Left cardiac atrium (tissue), 4 donors: ENCODE measurements at regions not wholly inside any gene's neighbourhood (a gene's known extent, or its start where the extent isn't known, plus 50 kb on each side); places are given as distances from the start of the nearest gene placed in this dataset.
A peak's percentile ranks its signal among the peaks of the same experiment; 100 is the strongest.
"Not testable (repeated sequence)": the region's sequence is repeated elsewhere in the genome, so short reads cannot be mapped to it uniquely, and the experiment has no call there.

Experiments used
- ATAC-seq, 2 donors: fragments of 200-7000 bp; cut with Tn5 transposase; one replicate each; pipeline ENCODE4 v1.9.1; 2020; ENCODE audit warnings: mild to moderate bottlenecking in 2 of 2, moderate library complexity in 2 of 2
- DNase-seq: peaks from one replicate; pipeline ENCODE4 v3.0.0-alpha.2; 2020
- intact Hi-C, 2 donors: fragments of 100-400 bp; cut with DNase I; formaldehyde crosslinking; loops; one replicate each; pipeline versions ENCODE4 v1.14.1 to v1.15.1; 2022 to 2023
- donor health status: DM: no; HTN: yes; CAD: no.
- donor health status: DM: no; HTN: yes; CAD: no; lungs with severe emphysema.
- donor health status: DM: yes; HTN: yes; CAD: no.
- donor health status: Dilated cardiomyopathy.

DNA sequence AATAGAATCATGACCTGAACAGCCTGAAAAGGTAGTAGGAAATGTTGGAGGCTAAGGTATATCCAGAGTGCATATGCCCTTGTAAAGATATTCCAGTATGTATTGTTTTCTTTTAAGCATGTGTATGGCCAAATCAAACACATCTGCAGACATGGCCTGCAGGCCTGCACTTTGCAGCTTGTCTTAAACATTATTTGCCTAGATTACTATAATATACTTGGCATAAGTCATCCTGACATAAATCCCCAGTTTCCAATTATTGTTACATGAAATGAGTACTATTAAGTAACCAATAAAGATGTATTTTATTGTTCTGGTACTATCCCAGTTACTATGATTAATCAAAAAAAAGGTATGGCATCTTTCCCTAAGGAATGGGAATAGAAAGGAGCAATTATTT is 169.1 kb upstream of the PTBP2 start:
- intact Hi-C loops: no loop called here
- no peak for DNase-seq
- ATAC-seq: no peak

DNA sequence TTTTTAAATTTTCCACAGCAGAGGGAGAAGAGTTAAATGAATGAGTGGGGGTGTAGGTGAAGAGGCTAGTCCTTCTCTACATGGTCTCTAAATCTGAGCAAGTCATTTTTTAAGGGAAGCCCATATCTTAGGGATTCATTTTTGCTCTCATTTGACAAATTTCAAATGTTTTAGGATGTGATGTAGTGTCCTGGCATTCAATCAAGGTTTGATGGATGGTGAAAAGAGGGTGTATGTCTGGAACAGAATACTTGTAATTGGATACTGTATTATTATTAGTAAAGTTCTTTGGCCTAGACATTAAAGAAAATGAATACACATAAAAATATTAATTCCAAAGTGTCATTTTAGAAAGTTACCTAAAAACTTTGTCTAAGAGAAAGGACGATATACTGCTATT is 167.8 kb upstream of the PTBP2 start:
- intact Hi-C loops: no loop called here
- ATAC-seq: no peak

DNA sequence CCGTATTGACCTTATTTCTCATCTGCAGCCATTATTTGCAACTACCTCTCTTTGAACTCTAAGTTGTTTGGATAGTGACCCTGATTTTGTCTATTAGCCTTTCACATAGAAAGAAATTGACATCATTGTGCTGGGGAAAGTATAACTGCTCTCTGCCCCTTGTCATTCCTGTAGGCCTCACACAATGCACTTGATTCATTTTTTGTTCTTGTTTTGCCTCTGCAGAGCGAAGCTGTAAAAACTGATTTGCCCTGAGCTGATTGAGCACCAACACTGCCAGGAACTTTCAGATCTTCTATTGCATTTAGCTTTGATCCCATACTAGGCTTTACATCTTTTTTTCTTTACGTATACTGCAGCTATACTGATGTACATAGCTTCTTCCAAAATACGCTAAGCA is 167.2 kb upstream of the PTBP2 start:
- ATAC-seq (no peak), DNase-seq (no peak)
- intact Hi-C loops: no loop called here

More for the DNA sequence above, 167.8 kb upstream of the PTBP2 start:
- DNase-seq: no peak

DNA sequence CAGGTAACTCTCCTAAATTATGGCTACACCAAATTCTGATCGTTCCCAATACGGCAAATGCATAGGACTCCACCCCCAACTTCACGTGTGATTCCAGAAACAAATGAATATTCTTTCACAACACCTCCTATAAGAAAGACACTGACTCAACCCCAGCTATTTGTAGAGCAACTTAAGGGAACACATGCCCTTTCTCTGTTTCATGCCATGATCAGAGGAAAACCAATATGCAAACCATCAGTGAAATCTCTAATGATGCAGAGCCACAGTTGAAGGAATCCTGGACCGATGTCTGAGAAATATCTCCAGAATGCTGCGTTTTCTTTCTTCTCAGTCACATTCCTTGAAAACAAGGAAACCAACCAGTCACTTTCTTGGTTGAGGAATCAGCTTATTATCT is 164.2 kb upstream of the PTBP2 start:
- intact Hi-C loops: no loop called here
- ATAC-seq: no peak
- DNase-seq: no peak

DNA sequence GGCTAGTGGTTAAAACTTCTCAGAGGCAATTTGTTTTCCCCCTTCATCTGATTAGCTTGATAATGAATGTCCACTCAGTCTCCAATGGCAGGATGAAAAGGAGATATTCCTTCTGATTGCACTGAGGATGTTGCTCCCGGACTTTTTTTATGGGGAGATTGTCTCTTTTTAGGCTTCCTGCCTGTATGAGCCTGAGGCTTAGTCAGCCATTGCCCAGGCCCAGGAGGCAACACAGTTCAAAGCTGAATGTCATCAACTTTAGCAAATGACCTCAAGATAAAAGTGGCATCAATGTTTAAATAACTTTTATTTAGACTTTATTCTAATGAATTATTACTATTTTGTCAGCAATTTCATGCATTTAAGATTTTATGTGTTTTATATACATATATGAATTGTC is 162.9 kb upstream of the PTBP2 start:
- intact Hi-C loops: no loop called here
- DNase-seq: no peak
- ATAC-seq: no peak

DNA sequence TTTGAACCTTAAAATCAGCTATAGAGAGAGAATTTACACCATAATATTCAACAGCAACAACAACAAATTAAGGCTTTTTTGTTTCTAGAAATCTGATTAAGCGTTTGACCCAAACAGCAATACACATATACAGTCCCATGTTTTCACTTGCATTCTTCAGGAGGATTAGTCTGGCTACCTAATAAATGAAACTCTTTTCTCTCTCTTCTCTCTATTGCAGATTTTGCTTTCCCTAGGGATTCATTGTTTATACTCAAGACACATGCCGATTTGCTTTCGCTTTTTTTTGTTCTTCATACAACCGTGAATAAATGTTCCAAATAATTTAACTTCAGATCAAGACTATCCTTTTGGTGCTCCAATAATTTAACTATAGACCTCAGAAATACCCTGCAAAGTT is 162.4 kb upstream of the PTBP2 start:
- intact Hi-C loops: no loop called here
- ATAC-seq (no peak), DNase-seq (no peak)

DNA sequence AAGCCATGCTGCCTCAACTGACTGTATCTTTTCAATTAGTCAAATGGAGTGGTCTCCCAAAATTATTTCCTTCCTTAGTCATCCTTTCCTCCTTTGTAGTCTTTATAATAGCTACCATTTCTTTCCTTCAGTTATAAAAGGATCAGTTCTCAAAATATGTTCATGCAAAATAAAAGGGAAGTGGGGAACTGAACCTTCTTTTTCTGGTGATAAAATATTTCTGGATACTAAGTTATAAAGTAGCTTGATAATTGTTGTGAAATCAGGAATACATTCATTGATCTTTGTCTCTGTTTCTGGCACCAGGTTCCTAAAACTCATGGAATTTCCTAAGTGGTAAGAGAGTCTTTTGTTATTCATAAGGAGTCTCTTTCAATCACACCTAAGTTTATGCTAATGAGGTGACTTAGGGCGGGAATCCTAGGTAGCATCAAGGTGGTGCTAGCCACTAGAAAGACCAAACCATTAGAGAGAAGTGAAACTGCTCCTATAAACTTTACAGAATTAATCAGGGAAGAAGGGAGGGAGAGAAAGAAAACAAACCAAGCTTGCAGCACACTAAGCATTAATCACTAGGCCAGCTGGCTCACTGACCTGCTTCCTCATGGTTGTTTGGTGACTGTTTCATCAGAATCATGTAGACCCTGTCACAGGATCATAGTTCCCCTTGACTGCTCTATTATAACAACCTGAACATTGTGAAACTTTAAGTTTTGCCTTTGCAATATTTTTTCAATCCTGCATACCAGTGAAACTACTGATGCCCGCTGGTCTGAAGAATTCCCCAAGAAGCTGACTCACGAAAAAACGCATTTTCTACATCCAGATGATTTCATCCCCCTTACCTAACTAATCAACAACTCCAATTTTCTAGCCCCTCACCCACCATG is 161.6 kb upstream of the PTBP2 start:
- peak in 1 of 2 donors; percentile 86 for ATAC-seq
- peak; percentile 30 for DNase-seq

DNA sequence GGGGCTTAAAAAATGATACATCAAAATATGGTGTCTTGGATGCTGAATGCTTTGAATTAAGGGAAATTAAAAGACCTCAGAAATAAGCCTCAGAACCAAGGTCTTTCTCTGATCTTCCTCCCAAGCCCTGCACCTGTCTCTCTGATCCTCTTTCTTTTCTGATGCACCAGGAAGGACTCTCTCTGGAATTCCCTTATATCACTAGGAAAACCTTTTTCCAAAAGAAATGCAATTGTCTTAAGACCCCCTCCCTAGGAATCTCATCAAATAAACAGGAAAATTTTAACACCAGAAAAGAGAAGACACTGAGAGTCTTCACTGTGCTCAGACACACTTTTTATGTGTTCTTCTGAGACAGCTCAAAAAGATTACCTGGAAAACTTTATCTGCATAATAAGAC is 159.5 kb upstream of the PTBP2 start:
- DNase-seq (no peak), ATAC-seq (no peak)
- intact Hi-C loops: no loop called here

More for the DNA sequence above, 161.6 kb upstream of the PTBP2 start:
- intact Hi-C loops: no loop called here

DNA sequence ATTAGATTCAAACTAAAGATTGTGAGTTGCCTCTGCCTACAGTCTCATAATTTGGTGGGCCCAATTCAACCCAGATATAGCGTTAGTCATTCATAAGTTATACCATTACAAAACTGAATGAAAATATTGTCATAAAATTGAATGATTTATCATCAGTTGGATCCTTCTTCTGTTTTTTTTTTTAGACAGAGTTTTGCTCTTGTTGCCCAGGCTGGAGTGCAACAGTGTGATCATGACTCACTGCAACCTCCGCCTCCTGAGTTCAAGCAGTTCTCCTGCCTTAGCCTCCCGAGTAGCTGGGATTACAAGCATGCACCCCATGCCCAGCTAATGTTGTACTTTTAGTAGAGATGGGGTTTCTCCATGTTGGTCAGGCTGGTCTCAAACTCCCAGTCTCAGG is 157.2 kb upstream of the PTBP2 start:
- intact Hi-C loops, ATAC-seq, DNase-seq: not testable (repeated sequence)

DNA sequence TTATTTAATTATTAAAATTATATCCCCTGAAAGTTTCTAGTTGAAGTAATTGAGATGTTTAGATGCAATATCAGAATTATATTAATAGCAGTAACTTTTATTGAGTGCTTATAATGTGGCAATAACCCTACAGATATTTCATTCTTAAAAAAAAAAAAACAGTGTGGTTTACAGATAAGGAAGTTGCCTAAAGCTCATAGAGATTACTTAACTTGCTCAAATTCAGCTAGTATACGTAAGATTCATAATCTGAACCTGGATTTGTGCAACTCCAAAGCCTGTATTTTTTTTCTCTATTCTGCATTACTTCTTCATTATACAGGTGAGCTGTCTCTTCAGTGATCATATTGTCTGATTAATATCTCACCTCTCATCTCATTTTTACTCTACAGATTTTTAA is 156.0 kb upstream of the PTBP2 start:
- ATAC-seq: no peak
- intact Hi-C loops: no loop called here
- DNase-seq: no peak

DNA sequence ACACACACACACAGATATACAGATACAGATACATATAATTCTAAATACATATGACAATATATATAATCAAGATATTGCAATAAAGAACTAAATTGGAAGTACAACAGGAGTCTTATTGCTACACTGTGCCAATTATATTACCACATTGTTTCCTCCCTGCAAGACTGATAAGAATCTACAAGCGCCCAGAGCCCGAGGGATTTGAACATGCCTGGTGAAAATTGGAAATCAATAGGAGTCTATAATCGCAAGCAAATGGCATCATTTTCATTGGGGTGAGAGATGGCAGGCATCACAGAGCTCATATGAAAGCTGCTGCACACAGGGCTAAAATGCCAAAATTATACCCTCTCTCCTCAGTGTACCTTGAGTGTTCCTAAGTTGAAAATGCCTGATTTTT is 152.9 kb upstream of the PTBP2 start:
- no peak for ATAC-seq
- DNase-seq: no peak

DNA sequence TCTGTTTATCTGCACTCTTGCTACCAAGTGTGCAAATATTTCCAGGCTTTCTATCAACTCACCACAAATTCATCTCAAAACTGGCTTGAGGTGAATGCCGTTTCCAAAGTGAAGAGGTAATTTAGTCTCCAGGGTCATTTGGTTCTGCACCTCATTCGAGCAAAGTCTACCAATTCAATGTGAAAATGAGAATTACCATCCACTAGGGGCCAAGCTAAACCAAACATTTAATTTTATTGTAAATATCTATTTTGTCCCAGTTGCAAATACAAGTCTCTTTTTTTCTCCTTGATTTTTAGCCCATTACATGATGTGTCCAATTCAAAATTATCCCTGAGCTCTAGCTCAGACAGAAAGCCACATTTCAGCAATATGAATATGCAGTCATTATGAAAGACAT is 152.3 kb upstream of the PTBP2 start:
- intact Hi-C loops: no loop called here
- ATAC-seq: no peak
- DNase-seq: no peak

More for the DNA sequence above, 152.9 kb upstream of the PTBP2 start:
- intact Hi-C loops: no loop called here

DNA sequence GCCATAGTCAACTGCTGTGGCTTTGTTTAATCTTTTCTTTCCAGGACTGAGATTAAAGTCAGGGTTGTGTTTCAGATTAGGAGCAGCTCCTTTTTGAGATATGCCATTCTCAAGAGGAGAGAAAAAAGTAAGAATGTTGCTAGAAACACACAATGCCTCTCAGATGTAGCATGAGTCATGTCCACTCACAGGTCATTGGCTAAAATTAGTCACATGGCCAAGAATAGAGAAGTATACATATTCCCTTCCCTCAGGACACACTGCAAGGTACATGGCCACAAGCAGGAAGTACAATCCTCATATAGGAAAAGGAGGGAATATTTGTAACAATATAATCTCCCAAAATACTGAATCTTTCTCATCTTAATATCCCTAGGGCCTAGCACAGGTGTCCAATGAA is 141.9 kb upstream of the PTBP2 start:
- intact Hi-C loops: no loop called here

DNA sequence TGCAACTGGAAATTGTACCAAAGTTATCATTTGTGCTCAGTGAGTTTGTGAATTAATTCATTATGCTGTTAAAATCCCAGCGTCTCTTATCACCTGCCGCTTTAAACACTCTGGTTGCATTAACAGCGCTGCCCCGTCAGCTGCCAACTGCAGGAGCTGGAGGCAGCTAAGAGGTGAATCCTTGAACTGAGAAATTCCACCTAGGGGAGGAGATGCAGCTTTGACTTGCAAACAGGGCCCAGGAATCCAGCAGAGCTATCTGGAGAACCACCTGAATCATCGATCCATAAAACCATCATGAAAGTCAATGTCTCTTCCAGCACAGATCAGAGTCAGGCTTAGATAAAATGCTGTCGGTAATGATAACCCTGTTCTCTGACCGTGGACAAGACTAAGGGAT is 140.7 kb upstream of the PTBP2 start:
- DNase-seq: no peak
- intact Hi-C loops: no loop called here
- no peak for ATAC-seq

More for the DNA sequence above, 141.9 kb upstream of the PTBP2 start:
- DNase-seq (no peak), ATAC-seq (no peak)

DNA sequence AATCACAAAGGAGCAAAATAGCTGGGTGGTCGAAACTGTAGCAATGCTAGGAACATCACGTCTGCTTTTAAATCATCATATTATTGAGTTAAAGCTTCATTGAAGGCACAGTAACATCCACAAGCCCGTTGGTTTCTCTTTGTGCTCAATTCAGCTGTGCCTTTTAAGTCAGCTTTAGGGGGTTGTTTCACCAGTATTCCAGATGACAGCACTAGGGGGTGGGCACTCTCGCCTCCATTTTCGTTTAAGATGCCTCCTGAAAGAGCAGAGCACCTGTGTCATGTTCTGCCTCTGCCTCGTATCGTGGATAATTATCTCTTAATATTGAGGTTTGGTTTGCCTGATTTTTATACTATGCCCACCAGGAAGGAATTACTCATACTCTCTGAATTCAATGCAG is 139.8 kb upstream of the PTBP2 start:
- ATAC-seq (no peak), DNase-seq (no peak)
- intact Hi-C loops: no loop called here

DNA sequence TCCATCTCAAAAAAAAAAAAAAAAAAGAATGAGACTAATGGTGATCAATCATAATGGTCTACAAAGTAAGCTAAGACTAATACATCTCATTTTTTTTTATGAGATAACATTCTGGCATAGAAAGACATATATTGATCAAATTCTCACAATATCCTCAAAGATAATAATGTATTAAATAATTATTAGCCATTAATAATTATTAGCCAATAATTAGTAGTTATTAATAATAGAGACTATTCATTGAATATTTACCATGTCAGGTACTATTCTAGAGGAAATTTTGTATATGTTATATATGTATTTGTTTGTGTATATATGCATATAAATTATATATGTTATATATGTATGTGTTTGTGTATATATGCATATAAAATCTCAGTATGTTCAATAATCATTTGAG is 137.7 kb upstream of the PTBP2 start:
- DNase-seq (no peak), ATAC-seq (no peak)
- intact Hi-C loops: no loop called here

DNA sequence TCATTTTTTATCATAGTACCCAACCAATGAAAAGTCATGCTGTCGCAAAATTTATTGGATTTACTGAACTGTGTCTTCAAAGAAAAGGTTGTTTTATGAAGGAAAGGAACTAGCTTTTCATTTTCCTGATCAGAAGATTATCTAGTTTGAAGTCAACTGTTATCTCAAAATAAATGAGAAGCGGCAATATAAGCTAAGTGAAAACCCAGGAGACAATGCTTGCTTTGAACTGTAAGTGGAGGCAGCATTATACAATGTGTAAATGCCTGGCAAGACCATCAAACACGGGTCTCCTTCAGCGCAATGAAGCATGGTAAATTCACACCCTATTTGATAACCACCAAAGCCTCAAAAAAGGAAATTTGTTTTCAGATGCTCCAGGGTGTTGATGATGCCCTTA is 134.4 kb upstream of the PTBP2 start:
- intact Hi-C loops: no loop called here
- DNase-seq (no peak), ATAC-seq (no peak)

DNA sequence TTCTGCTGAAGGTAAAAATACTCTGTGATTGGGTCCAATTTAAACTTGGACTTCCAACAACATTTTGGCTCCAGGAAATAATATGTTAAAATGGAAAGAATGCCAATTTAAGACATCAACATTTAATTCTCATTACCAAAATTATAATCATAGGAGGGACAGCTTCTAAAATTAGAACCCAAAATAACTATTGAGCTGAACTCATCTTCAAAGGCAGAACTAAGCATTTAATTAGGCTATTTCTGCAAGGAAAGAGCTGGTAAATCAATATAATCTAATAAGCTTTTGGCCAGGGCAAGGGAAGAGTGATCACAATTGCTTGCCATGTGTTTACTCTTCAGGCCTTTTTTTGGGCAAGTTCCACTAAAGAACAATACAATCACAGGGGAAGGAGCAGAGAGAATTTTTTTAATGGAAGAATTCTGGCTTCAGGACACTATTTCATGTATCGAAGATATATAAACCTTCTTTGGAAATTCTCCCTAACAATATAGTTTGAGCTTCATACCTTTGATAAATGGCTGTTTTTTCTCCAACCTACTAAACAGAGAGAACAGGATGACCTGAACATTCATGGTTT is 133.1 kb upstream of the PTBP2 start:
- DNase-seq (no peak), ATAC-seq (no peak)
- intact Hi-C loops: no loop called here

DNA sequence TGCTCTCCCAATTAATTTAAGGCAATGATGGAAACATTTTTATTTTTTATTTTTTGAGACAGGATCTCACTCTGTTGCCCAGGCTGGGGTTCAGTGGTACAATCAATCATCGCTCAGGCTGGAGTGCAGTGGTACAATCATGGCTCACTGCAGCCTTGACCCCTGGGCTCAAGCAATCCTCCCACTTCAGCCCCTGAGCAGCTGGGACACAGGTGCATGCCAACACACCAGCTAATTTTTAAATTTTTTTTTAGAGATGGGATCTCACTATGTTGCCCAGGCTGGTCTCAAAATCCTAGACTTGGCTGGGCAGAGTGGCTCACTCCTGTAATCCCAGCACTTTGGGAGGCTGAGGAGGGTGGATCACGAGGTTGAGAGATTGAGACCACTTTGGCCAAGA is 126.1 kb upstream of the PTBP2 start:
- ATAC-seq, DNase-seq, intact Hi-C loops: not testable (repeated sequence)

DNA sequence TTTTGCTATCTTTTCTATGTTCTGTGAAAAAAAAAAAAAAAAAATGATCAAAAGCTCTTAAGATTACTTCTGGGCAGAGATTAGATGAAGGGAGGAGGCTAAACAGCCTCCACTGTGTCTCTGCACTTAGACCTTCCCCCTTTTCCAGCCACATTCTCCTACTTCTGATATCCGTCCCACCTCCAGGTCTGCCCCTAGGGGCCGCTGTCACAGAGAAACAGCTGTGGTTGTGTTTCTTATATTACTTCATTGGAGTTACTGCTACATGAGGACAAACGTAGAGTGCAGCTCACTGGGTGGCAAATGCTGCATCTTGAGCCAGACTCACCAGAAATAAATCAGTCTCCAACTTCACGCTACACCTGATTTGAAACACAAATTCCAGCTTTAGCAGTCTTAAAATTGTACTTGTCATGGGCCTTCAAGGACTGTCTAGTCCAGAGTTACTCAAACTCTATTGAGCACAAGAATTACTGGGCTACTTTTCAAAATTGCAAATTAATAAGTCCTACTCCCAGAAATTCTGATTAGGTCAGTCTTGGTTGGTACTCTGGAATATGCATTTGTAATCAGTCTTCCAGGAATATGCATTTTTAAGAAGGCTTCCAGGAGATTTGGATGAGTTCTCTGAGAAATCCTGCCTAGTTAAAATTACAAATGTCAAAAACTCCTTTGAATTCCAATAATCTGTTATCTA is 125.2 kb upstream of the PTBP2 start:
- peak; percentile 31 for DNase-seq
- intact Hi-C loops: no loop called here

More for the DNA sequence above, 125.2 kb upstream of the PTBP2 start:
- ATAC-seq: no peak
